GM18907 (cell line): ENCODE measurements at regions not wholly inside any gene's neighbourhood (a gene's known extent, or its start where the extent isn't known, plus 50 kb on each side); places are given as distances from the start of the nearest gene placed in this dataset.
A peak's percentile ranks its signal among the peaks of the same experiment; 100 is the strongest.
"Not testable (repeated sequence)": the region's sequence is repeated elsewhere in the genome, so short reads cannot be mapped to it uniquely, and the experiment has no call there.

Experiments used
- ATAC-seq: cut with Tn5 transposase; IDR thresholded peaks from one replicate; pipeline ENCODE4 v1.9.1; 2021; ENCODE audit warnings: mild to moderate bottlenecking, moderate library complexity; ENCODE audit not compliant: unreplicated experiment

GRCh38 chr4:121616449-121616848 is 80.3 kb downstream of the ANXA5 start:
- ATAC-seq, result not testable (repeated sequence)

GRCh38 chr4:121614101-121614500 is 82.7 kb downstream of the ANXA5 start:
- no peak for ATAC-seq

GRCh38 chr4:121599049-121599448 is 97.7 kb downstream of the ANXA5 start:
- no peak for ATAC-seq

GRCh38 chr4:121597346-121597934 is 99.3 kb downstream of the ANXA5 start:
- peak; percentile 80 for ATAC-seq

- ATAC-seq, result no peak
Measured at GRCh38 chr4:121594796-121595526, 101.8 kb downstream of the ANXA5 start.

- ATAC-seq, result no peak
Measured at GRCh38 chr4:121593760-121594159, 103.0 kb downstream of the ANXA5 start.

GRCh38 chr4:121592257-121592656 is 104.5 kb downstream of the ANXA5 start:
- not testable (repeated sequence) for ATAC-seq

GRCh38 chr4:121584836-121585235 is 111.9 kb downstream of the ANXA5 start:
- ATAC-seq, result no peak

- no peak for ATAC-seq
Measured at GRCh38 chr4:121583396-121583795, 113.4 kb downstream of the ANXA5 start.

GRCh38 chr4:121582296-121582695 is 114.5 kb downstream of the ANXA5 start:
- ATAC-seq, result no peak

- ATAC-seq, result not testable (repeated sequence)
Measured at GRCh38 chr4:121575392-121575791, 121.4 kb downstream of the ANXA5 start.

- no peak for ATAC-seq
Measured at GRCh38 chr4:121574618-121575017, 122.2 kb downstream of the ANXA5 start.

- ATAC-seq, result no peak
Measured at GRCh38 chr4:121567748-121568147, 129.0 kb downstream of the ANXA5 start.

GRCh38 chr4:121564840-121565375 is 131.9 kb downstream of the ANXA5 start:
- no peak for ATAC-seq

GRCh38 chr4:121562811-121563210 is 134.0 kb downstream of the ANXA5 start:
- ATAC-seq, result no peak

- ATAC-seq, result no peak
Measured at GRCh38 chr4:121555315-121556107, 141.3 kb downstream of the ANXA5 start.

GRCh38 chr4:121554382-121554781 is 142.4 kb downstream of the ANXA5 start:
- ATAC-seq, result no peak

- no peak for ATAC-seq
Measured at GRCh38 chr4:121551881-121552280, 144.9 kb downstream of the ANXA5 start.

- ATAC-seq, result no peak
Measured at GRCh38 chr4:121551271-121551670, 145.5 kb downstream of the ANXA5 start.

GRCh38 chr4:121541696-121542095 is 155.1 kb downstream of the ANXA5 start:
- ATAC-seq, result no peak

- no peak for ATAC-seq
Measured at GRCh38 chr4:121535351-121535750, 154.5 kb upstream of the QRFPR start.

- no peak for ATAC-seq
Measured at GRCh38 chr4:121534187-121534586, 153.4 kb upstream of the QRFPR start.
